ENCODE measurements at regions not wholly inside any gene's neighbourhood (a gene's known extent, or its start where the extent isn't known, plus 50 kb on each side); places are given as distances from the start of the nearest gene placed in this dataset.

- no peak for TF ChIP-seq POLR2A (IDR thresholded peaks at IDR 0.05)
- TF ChIP-seq CTCF (IDR thresholded peaks at IDR 0.05) = no peak
- no peak for TF ChIP-seq POLR2AphosphoS5 (IDR thresholded peaks at IDR 0.05)
Measured at GRCh38 chr21:41622831-41623548, 115.0 kb upstream of the TMPRSS2 start.
